ENCODE measurements at regions not wholly inside any gene's neighbourhood (a gene's known extent, or its start where the extent isn't known, plus 50 kb on each side); places are given as distances from the start of the nearest gene placed in this dataset.

- H3K4me1 ChIP-seq (ENCODE audit: control insufficient read depth in 2 of 2, insufficient read depth in 2 of 2, low read length in 2 of 2) = no peaks in the 10 kb centered on the region
- no peak overlapping the region for H3K9ac ChIP-seq (ENCODE audit: low read depth in 1 of 2, low read length in 2 of 2)
- H3K9me3 ChIP-seq (ENCODE audit: control insufficient read depth in 2 of 2, low read length in 2 of 2) = no peaks in the 10 kb centered on the region
- H3K36me3 ChIP-seq (ENCODE audit: control insufficient read depth in 2 of 2, insufficient read depth in 2 of 2, low read length in 2 of 2) = no peaks in the 10 kb centered on the region
- H3K27ac ChIP-seq (ENCODE audit: low read depth in 2 of 2, low read length in 2 of 2) = no peak overlapping the region
- H3K4me3 ChIP-seq (ENCODE audit: low read length in 2 of 2) = no peak overlapping the region
- H3K27me3 ChIP-seq (ENCODE audit: control insufficient read depth in 2 of 2, insufficient read depth in 2 of 2, low read length in 2 of 2) = no peaks in the 10 kb centered on the region
Measured at GRCh38 chr1:214165850-214166374, 115.0 kb upstream of the SMYD2 start.

- Histone ChIP-seq H3K4me3 (ENCODE audit: low read length in 2 of 2) (no peak overlapping the region), H3K36me3 (ENCODE audit: control insufficient read depth in 2 of 2, insufficient read depth in 2 of 2, low read length in 2 of 2) (no peaks in the 10 kb centered on the region), H3K27ac (ENCODE audit: low read depth in 2 of 2, low read length in 2 of 2) (no peak overlapping the region), H3K27me3 (ENCODE audit: control insufficient read depth in 2 of 2, insufficient read depth in 2 of 2, low read length in 2 of 2) (no peaks in the 10 kb centered on the region), H3K9ac (ENCODE audit: low read depth in 1 of 2, low read length in 2 of 2) (no peak overlapping the region), H3K9me3 (ENCODE audit: control insufficient read depth in 2 of 2, low read length in 2 of 2) (no peaks in the 10 kb centered on the region), H3K4me1 (ENCODE audit: control insufficient read depth in 2 of 2, insufficient read depth in 2 of 2, low read length in 2 of 2) (no peaks in the 10 kb centered on the region)
Measured at GRCh38 chr1:214174508-214175199, 106.3 kb upstream of the SMYD2 start.

- Histone ChIP-seq H3K4me3 (ENCODE audit: low read length in 2 of 2) (no peak overlapping the region), H3K9ac (ENCODE audit: low read depth in 1 of 2, low read length in 2 of 2) (no peak overlapping the region), H3K36me3 (ENCODE audit: control insufficient read depth in 2 of 2, insufficient read depth in 2 of 2, low read length in 2 of 2) (no peaks in the 10 kb centered on the region), H3K27ac (ENCODE audit: low read depth in 2 of 2, low read length in 2 of 2) (no peak overlapping the region), H3K4me1 (ENCODE audit: control insufficient read depth in 2 of 2, insufficient read depth in 2 of 2, low read length in 2 of 2) (no peaks in the 10 kb centered on the region), H3K27me3 (ENCODE audit: control insufficient read depth in 2 of 2, insufficient read depth in 2 of 2, low read length in 2 of 2) (no peaks in the 10 kb centered on the region), H3K9me3 (ENCODE audit: control insufficient read depth in 2 of 2, low read length in 2 of 2) (no peaks in the 10 kb centered on the region)
Measured at GRCh38 chr1:214178102-214178501, 102.9 kb upstream of the SMYD2 start.

GRCh38 chr1:214184992-214185391, 96.0 kb upstream of the SMYD2 start:
- Histone ChIP-seq H3K9ac (ENCODE audit: low read depth in 1 of 2, low read length in 2 of 2) (no peak overlapping the region), H3K4me3 (ENCODE audit: low read length in 2 of 2) (no peak overlapping the region), H3K27ac (ENCODE audit: low read depth in 2 of 2, low read length in 2 of 2) (no peak overlapping the region), H3K4me1 (ENCODE audit: control insufficient read depth in 2 of 2, insufficient read depth in 2 of 2, low read length in 2 of 2) (no peaks in the 10 kb centered on the region), H3K9me3 (ENCODE audit: control insufficient read depth in 2 of 2, low read length in 2 of 2) (no peaks in the 10 kb centered on the region), H3K27me3 (ENCODE audit: control insufficient read depth in 2 of 2, insufficient read depth in 2 of 2, low read length in 2 of 2) (peaks cover 31 to 33% of the 10 kb centered on the region in 2 donors), H3K36me3 (ENCODE audit: control insufficient read depth in 2 of 2, insufficient read depth in 2 of 2, low read length in 2 of 2) (no peaks in the 10 kb centered on the region)

- no peak overlapping the region for H3K9ac ChIP-seq (ENCODE audit: low read depth in 1 of 2, low read length in 2 of 2)
- H3K36me3 ChIP-seq (ENCODE audit: control insufficient read depth in 2 of 2, insufficient read depth in 2 of 2, low read length in 2 of 2) = no peaks in the 10 kb centered on the region
- H3K4me1 ChIP-seq (ENCODE audit: control insufficient read depth in 2 of 2, insufficient read depth in 2 of 2, low read length in 2 of 2) = no peaks in the 10 kb centered on the region
- H3K4me3 ChIP-seq (ENCODE audit: low read length in 2 of 2) = no peak overlapping the region
- H3K27ac ChIP-seq (ENCODE audit: low read depth in 2 of 2, low read length in 2 of 2) = no peak overlapping the region
- H3K9me3 ChIP-seq (ENCODE audit: control insufficient read depth in 2 of 2, low read length in 2 of 2) = no peaks in the 10 kb centered on the region
- peaks cover 31 to 35% of the 10 kb centered on the region in 2 donors for H3K27me3 ChIP-seq (ENCODE audit: control insufficient read depth in 2 of 2, insufficient read depth in 2 of 2, low read length in 2 of 2)
Measured at GRCh38 chr1:214186103-214186824, 94.7 kb upstream of the SMYD2 start.

- H3K27ac ChIP-seq (ENCODE audit: low read depth in 2 of 2, low read length in 2 of 2) = no peak overlapping the region
- H3K4me1 ChIP-seq (ENCODE audit: control insufficient read depth in 2 of 2, insufficient read depth in 2 of 2, low read length in 2 of 2) = no peaks in the 10 kb centered on the region
- H3K9ac ChIP-seq (ENCODE audit: low read depth in 1 of 2, low read length in 2 of 2) = no peak overlapping the region
- no peaks in the 10 kb centered on the region for H3K36me3 ChIP-seq (ENCODE audit: control insufficient read depth in 2 of 2, insufficient read depth in 2 of 2, low read length in 2 of 2)
- H3K9me3 ChIP-seq (ENCODE audit: control insufficient read depth in 2 of 2, low read length in 2 of 2) = no peaks in the 10 kb centered on the region
- H3K27me3 ChIP-seq (ENCODE audit: control insufficient read depth in 2 of 2, insufficient read depth in 2 of 2, low read length in 2 of 2) = peaks cover 31 to 35% of the 10 kb centered on the region in 2 donors
- H3K4me3 ChIP-seq (ENCODE audit: low read length in 2 of 2) = no peak overlapping the region
Measured at GRCh38 chr1:214187121-214187900, 93.6 kb upstream of the SMYD2 start.

GRCh38 chr1:214187933-214188332, 93.0 kb upstream of the SMYD2 start:
- Histone ChIP-seq H3K4me3 (ENCODE audit: low read length in 2 of 2) (no peak overlapping the region), H3K27ac (ENCODE audit: low read depth in 2 of 2, low read length in 2 of 2) (no peak overlapping the region), H3K4me1 (ENCODE audit: control insufficient read depth in 2 of 2, insufficient read depth in 2 of 2, low read length in 2 of 2) (no peaks in the 10 kb centered on the region), H3K27me3 (ENCODE audit: control insufficient read depth in 2 of 2, insufficient read depth in 2 of 2, low read length in 2 of 2) (peaks cover 31 to 35% of the 10 kb centered on the region in 2 donors), H3K9ac (ENCODE audit: low read depth in 1 of 2, low read length in 2 of 2) (no peak overlapping the region), H3K36me3 (ENCODE audit: control insufficient read depth in 2 of 2, insufficient read depth in 2 of 2, low read length in 2 of 2) (no peaks in the 10 kb centered on the region), H3K9me3 (ENCODE audit: control insufficient read depth in 2 of 2, low read length in 2 of 2) (no peaks in the 10 kb centered on the region)

GRCh38 chr1:214188835-214189234, 92.1 kb upstream of the SMYD2 start:
- Histone ChIP-seq H3K9ac (ENCODE audit: low read depth in 1 of 2, low read length in 2 of 2) (no peak overlapping the region), H3K36me3 (ENCODE audit: control insufficient read depth in 2 of 2, insufficient read depth in 2 of 2, low read length in 2 of 2) (no peaks in the 10 kb centered on the region), H3K9me3 (ENCODE audit: control insufficient read depth in 2 of 2, low read length in 2 of 2) (no peaks in the 10 kb centered on the region), H3K27me3 (ENCODE audit: control insufficient read depth in 2 of 2, insufficient read depth in 2 of 2, low read length in 2 of 2) (peaks cover 33 to 35% of the 10 kb centered on the region in 2 donors), H3K4me1 (ENCODE audit: control insufficient read depth in 2 of 2, insufficient read depth in 2 of 2, low read length in 2 of 2) (no peaks in the 10 kb centered on the region), H3K4me3 (ENCODE audit: low read length in 2 of 2) (no peak overlapping the region), H3K27ac (ENCODE audit: low read depth in 2 of 2, low read length in 2 of 2) (no peak overlapping the region)

- Histone ChIP-seq H3K36me3 (ENCODE audit: control insufficient read depth in 2 of 2, insufficient read depth in 2 of 2, low read length in 2 of 2) (no peaks in the 10 kb centered on the region), H3K4me1 (ENCODE audit: control insufficient read depth in 2 of 2, insufficient read depth in 2 of 2, low read length in 2 of 2) (no peaks in the 10 kb centered on the region), H3K4me3 (ENCODE audit: low read length in 2 of 2) (no peak overlapping the region), H3K27me3 (ENCODE audit: control insufficient read depth in 2 of 2, insufficient read depth in 2 of 2, low read length in 2 of 2) (peaks cover 11 to 17% of the 10 kb centered on the region in 2 donors), H3K9me3 (ENCODE audit: control insufficient read depth in 2 of 2, low read length in 2 of 2) (no peaks in the 10 kb centered on the region), H3K27ac (ENCODE audit: low read depth in 2 of 2, low read length in 2 of 2) (no peak overlapping the region), H3K9ac (ENCODE audit: low read depth in 1 of 2, low read length in 2 of 2) (no peak overlapping the region)
Measured at GRCh38 chr1:214192825-214193643, 87.9 kb upstream of the SMYD2 start.
